ENCODE measurements at regions not wholly inside any gene's neighbourhood (a gene's known extent, or its start where the extent isn't known, plus 50 kb on each side); places are given as distances from the start of the nearest gene placed in this dataset.
A peak's percentile ranks its signal among the peaks of the same experiment; 100 is the strongest.

DNA sequence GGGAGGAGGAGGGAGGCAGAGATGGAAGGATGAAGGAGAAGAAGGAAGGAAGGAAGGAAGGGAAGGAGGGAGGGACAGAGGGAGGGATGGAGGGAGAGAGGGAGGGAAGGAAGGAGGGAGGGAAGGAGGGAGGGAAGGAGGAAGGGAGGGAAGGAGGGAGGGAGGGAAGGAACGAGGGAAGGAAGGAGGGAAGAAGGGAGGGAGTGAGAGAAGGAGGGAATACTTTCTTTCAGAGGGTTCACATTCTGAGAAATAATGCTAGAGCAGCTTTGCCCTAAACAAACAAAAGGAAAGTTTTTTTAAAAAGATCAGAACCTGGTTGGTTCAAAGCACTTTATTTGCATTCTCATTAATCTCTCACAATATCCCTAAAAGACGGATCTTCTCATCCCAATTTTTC, 96.1 kb upstream of the NXT1 start:
- DNase-seq: no peak

DNA sequence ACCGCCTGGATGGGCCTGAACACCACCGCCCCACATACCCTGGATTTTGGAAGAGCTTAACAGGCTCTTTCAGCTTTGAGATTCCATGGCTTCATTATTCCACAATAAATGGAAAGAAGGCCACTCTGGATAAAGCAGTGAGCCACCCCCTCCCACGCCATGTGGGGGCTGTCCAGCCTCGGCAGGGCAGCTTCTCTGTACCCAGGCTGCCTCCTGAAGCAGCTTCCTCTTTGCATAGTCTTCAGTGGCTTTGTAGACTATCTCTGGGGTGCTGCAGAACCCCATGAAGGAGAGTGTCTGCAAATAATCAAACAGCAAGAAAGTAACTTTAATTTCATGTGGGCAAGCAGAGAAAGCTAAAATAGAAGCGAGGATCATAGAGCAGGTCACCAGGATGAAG, 96.6 kb upstream of the NXT1 start:
- no peak for DNase-seq

DNA sequence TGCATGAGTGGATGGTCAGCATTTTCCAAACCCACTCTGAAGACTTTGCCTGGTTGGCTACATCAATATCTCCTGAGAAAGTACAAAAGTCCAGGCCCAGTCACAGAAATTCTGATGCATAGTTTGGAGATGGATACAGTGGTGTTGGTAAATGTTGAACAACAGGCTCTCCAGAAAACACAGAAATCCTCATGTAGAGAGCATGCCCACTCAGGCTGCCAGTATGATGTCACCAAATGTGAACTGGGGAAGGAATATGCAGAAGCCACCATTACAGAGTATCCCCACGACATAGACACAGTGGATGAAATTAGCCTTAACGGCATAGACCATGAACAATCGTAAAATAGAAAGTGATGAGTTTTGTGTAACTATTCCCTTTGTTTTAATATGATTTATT, 97.1 kb upstream of the NXT1 start:
- DNase-seq: no peak

DNA sequence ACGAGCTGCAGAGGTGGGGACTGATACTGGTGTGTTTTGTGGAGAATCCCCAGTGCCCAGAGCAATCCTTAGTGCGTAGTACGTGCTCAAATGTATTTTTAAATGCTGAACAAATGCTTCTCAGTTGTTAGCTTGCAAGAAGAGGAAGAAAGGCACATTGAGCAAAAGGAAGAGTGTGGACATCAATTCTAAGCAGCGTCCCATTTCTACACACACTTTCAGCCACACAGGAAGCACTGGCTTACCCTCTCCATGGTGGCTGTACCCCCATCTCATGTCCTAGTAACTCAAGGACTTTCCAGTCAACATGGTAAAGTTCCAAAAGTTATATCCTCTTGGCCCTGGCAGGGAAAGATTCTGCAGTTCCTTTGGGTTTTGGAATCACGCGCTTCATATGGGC, 98.8 kb upstream of the NXT1 start:
- DNase-seq: no peak

DNA sequence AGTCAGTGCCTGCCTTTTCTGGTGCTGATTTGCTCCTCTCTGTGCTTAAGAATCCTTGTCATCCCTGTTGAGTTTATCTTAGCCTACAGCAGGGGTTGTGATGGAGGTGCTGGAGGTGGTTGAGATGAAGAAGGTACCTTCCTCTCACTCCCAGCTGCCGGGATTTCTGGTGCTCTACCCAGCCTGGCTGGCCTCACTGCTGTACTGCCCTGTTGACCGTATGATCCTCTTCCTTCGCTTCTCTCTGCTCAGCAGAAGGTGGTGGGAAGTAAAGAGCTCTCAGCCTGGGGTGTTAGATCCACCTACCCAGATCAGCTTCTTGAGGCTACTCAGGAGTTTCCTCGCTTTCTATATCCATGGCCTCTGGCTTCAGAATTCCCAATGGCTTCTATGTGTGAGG, 101.0 kb upstream of the NXT1 start:
- no peak for DNase-seq

DNA sequence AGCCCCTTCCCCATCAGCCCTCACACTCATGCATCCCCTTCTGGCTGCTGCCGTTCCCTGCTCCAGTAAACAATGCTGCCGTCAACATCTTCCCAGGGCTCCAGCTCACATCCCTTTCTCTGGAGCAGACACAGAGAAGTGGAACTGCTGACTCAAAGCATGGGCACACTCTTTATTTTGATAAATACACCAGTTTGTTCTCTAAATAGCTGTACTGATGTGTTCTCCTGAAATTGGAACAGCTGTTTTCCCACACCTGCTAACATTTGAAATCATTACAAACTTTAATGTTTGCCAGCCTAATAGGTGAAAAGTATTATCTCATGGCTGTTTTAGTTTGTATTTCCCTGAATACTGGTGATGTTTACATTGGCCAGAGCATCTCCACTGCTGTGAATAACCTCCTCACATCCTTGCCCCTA, 102.1 kb upstream of the NXT1 start:
- no peak for DNase-seq

DNA sequence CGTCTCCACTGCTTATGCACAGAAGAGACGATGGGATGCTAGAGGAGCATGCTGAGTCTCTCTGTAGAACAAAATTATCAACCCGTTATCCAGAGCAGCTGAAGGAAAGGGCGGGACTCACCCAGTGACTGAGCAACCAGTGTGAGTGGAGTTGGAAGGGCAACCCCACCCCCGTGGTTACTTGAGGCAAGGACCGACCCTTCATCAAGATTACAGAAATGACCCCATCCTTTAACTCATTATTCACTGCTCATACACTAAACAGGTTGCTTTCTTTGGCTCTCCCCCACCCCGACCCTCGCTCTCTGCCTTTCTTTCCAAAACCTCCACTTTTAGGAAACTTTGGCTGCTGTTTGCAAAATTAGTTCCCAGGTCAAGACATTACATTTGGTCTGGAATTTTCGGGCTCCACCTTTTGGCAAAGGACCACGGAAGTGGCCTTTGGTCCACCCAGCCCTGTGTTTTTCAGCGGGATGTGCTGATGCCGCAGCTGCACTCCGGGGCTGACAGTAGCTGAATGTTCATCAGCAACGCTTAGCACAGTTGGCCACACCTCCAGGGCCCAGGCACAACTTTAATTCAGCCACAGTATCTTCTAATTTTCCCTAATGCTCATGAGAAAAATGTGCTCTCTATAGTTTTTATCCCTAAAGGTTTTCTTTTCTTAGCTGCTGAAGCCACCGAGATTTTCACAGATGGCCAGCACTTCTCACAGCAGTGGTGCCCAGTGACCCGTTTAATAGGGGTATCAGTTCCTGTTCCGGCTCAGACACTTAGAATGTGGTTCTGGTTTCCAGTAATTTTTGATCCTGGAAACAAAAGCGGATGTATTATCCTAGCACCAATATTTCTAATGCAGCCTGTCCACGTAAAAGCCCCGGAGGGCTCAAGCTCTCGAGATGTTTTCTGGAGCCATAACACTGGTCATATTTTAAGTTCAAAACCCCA, 103.6 kb upstream of the NXT1 start:
- DNase-seq: no peak

DNA sequence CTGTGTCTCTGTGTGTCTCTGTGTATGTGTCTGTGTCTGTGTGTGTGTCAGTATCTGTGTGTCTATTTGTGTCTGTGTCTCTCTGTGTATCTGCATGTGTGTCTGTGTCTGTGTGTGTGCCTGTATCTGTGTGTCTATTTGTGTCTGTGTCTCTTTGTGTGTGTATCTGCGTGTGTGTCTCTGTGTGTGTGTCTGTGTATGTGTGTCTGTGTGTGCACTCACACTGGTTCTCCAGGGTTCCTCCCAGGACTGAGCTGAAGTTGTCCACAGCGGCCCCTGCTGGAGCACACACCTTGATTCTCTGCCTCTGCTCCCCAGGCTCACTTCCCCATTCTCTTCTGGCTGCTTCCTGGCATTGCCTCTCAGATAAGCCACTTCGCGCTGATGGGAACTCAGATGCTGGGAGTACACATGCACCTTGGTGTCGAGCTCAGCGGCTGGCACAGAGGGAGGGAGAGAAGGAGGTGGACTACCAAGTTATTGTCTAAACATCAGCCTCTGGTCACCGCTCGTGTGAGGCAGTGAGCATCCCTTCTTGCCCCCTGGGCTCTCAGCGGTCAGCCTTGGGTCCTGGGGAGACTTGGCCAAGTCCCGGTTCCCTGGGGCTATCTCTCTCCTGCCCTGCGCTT, 104.9 kb upstream of the NXT1 start:
- peak in 12 of 58 donors; percentile 5 to 45 (median 16) for DNase-seq

DNA sequence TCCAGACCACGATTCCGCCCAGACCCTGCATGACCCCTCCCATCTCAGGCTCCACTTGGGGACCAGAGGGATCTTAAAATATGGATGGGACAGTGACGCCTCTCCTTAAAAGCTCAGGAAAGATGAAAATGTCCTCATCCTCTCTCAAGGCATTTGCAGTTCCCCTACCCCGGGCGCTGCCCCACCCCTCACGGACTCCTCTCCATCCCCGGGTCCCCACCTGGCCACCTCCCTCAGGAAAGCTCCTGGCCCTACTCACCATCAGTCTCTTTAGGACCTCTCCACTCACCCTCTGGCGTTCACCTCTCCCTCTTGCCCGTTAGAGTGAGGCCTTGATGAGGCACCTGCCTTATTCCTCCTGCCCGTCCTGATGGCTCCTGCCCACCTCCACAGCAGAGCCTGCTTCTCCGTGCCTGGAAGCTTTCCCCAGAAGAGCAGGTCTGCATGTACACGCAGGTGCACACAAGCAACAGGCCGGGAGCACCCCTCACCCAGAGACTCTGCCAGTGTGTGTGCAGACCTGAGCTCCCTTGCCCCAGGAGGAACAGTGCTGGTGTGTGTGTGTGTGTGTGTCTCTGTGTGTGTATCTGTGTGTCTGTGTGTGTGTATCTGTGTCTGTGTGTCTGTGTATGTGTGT, 105.6 kb upstream of the NXT1 start:
- DNase-seq: no peak

DNA sequence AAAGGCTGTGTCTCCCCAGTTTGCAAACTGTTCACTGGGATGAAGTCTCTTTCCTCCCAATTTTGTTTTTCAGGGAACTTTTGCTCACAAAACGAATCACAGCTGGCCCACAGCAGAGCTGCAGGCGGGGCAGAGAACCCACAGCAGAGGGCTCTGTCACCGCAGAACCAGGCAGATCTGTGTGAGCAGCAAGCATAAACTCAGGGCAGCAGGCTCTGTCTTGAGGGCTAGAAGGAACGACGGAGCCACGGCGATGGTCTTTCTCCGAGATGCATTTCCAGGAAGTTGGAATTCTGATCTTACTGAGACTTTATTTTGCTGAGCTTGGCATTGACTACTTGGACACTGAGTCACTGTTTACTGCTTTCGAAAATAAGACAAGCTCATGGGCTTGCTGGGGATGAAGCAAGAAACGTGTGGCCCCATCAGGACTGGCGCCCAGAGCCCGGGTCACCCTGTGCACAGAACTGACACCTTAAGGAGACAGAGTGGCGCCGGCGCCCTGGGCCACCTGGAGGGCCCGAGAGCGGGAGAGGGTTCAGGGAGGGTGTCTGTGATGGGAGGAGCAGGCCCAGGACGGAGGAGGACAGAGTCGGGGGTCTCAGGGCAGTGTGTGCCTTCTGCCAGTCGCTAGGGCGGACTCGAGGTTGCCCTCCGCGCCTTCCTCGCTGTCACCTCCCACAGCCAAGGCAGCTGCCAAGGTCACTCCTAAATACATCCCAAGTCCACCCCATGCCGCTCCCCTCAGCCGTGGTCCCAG, 106.3 kb upstream of the NXT1 start:
- DNase-seq: no peak

DNA sequence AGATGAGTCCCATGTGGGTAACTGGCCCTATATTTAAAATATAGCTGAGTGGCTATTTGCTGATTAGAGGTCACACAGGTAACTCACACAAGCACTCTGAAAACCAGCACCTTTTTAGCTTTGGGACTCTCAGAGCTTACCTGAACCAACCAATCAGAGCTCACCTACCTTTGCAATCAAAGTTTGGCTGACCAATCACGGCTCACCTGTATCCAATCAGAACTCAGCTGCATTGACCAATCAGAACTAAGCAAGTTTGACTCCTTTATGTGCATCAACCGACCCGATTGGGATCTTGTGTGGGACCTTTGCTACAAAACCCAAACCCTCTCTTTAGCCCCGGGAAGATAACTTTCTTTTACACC, 106.8 kb upstream of the NXT1 start:
- no peak for DNase-seq

DNA sequence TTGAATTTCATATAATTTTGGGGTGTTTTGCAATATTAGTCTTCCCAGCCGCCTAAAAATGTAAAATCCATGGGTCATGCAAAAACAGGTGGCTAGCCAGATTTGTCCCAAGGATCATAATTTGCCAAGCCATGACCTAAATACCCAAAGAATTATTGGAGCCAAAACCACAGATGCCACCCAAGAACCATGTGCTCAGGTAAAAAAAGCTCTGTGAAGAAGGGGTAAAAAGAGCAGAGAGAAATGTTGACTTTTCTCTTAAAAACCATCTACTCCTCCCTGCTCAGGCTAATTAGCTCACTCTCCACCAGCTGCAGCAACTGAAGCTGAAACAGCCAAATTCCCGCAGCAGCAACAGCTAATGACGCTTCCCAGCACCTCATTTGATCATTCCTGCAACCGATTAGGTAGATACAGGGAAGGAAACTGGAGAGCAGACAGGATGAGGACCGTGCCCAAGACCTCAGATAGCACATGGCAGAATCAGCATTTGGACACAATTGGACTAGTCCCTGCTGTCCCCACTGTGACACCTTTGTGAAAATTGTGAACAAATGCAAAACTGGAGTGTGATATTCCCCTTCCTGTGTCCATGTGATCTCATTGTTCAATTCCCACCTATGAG, 107.9 kb upstream of the NXT1 start:
- DNase-seq: no peak

DNA sequence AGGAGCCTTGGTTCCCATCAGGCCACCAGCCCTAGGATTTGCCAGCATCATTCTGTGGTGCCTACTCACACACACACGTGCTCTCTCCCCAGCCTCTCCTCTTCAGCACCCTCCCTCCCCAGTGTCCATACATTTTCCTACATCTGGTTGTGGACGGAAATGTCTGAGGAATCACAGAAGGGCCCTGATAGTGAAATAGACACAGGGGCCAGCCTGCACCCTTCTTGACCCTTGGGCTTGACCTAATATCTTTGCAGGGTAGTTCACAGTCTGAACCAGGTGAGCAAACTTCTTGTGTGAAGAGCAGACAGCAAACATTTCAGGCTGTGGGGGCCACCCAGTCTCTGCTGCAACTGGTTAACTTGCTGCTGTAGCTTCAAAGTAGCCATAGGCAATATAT, 108.5 kb upstream of the NXT1 start:
- DNase-seq: no peak

DNA sequence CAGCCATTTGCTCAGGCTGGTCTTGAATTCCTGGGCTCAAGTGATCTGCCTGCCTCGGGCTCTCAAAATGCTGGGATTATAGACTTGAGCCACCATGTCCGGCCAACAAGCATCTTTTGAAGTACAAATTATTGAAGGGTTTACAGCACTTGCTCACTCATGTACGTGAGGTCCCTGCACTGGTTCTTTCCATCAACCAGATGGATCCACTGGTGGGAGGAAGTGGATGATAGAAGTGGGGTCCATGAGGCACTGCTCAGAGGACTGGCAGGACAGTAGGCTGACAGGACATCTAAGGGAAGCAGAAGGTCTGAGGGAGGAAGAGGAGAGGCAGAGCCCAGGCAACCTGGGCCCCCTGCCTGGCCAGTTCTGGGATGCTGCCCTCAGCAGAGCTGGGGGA, 109.2 kb upstream of the NXT1 start:
- DNase-seq: no peak

DNA sequence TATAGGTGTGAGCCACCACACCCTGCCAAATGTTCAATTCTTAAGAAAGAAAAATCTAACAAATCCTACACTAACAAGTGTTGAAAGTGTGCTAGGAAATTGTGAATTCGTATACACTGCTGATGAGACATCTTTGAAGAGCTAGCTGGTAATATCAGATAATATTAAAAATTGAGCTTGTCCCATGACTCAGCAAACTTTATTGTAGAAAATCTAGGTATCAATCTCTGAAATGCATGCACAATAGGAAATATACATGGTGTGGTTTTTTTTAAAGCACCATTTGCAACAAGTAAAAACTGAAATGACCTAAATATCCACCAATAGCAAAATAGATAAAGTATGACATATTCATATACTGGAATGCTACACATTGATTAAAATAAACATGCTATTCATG, 110.1 kb upstream of the NXT1 start:
- no peak for DNase-seq

DNA sequence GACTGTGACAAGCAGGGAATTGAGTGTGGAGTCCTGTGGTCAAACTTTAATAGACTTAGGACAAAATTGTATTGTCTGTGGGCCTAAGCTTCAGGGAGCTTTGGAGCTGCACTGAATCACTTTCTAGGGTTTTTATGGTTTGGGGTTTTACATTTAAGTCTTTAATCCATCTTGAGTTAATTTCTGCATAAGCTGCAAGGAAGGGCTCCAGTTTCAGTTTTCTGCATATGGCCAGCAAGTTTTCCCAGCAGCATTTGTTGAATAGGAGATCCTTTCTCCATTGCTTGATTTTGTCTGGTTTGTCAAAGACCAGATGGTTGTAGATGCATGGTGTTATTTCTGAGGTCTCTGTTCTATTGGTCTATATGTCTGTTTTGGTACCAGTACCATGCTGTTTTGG, 113.4 kb upstream of the NXT1 start:
- no peak for DNase-seq

DNA sequence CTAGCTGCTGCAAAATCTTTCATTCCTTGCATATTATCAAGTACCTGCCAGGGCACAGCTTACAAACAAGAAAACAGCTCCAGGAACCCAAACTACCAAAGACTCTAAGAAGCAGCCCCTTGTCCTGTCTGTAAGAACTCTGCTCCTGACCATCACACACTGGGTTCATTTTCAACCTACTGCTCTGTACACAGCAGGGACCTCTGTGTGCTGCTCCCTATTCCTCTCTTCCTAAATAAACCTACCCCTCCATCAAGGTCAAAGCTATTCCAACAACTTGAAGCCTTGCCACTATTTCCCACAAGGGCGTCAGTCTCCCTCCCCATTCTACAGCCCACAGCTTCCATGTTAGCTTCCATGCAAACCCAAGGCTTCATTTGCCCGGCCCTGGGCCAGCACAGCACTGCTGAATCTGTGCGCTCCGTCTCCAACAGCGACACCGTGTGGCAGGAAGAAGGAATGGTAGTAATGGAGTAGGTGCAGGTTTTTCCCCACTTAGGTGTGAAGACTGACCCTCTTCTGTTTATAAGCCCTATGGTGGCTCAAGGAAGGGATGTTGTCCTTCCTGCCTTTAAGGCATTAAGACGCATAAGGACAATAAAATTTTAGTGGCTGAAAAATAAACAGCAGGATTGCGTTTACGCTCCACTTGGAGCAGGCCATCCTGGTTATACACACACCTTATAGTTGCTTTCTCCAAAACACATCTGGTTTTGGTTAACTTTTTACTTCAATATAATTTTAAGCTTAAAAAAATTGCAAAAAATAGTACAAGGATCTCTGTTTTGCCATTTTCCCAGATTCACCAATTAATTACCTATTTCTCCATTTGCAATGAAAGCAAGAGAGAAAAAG, 115.2 kb upstream of the NXT1 start:
- peak in 24 of 58 donors; percentile 10 to 50 (median 20) for DNase-seq

DNA sequence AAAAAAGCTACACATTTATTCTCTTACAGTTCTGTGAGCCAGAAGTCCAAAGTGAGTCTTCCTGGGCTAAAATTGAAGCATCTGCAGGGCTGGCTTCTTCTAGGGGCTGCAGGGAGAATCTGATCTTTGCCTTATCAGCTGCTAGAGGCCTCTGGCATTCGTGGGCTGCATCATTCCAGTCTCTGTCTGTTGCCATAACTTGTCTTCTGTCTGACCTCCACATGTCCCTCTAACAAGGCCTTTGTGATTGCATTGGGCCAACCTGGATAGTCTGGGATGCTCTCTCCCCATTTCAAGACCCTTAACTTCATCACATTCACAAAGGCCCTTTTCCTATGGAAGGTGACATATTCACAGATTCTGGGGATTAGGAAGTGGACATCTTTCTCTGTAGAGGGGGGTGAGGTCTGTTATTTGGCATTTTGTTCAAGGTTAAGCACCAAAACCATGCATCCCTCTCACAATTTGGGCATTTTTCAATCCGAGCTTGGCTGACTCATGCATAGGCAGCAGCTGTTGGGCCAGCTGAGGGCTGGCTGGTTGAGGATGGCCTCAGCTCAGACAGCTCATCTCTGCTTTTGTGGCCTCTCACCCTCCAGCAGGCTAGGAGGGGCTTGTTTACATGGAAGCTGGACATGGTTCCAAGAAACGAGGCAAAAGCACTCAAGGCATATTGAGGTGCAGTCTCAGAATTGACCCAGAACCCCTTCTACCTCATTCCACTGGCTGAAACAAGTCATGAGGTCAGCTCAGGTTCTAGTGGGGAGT, 116.1 kb upstream of the NXT1 start:
- no peak for DNase-seq

DNA sequence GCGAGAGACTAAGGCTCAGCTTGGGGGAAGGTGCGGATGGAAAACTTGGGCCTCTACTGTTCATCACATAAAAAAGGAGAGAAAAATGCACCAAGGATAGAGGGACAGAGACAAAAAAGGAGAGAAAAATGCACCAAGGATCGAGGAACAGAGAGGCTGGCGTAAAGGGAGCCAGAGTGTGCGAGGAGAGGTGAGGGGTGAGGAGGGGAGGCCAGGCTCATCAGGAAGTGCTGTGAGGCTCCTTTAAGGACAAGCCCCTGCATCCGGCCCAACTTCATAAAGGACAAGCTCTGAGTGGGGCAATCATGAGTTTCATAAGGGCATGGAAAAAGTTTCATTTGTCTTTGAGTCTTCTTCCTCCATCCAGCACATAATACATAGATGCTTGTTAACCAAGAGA, 117.2 kb upstream of the NXT1 start:
- DNase-seq: no peak

Measured in anterior cingulate cortex (tissue), 58 donors.